ENCODE measurements at regions not wholly inside any gene's neighbourhood (a gene's known extent, or its start where the extent isn't known, plus 50 kb on each side); places are given as distances from the start of the nearest gene placed in this dataset.

GRCh38 chr4:11209826-11210225 is 218.9 kb downstream of the HS3ST1 start:
- Histone ChIP-seq H3K27me3 (ENCODE audit: control insufficient read depth in 2 of 2, insufficient read depth in 2 of 2, low read length in 2 of 2) (no peaks in the 10 kb centered on the region), H3K36me3 (ENCODE audit: control insufficient read depth, insufficient read depth, low read length) (no peaks in the 10 kb centered on the region), H2AFZ (ENCODE audit: low read depth, low read length) (no peak overlapping the region), H4K20me1 (replicated peaks; ENCODE audit: control insufficient read depth, insufficient read depth, low read length) (no peaks in the 10 kb centered on the region), H3K9me3 (replicated peaks; ENCODE audit: control insufficient read depth, insufficient read depth, low read depth, low read length) (no peaks in the 10 kb centered on the region), H3K9ac (ENCODE audit: insufficient read depth in 1 of 2, low read depth in 2 of 2, low read length in 2 of 2) (no peak overlapping the region), H3K27ac (ENCODE audit: extremely low read depth, low read depth, low read length) (no peak overlapping the region), H3K79me2 (ENCODE audit: control insufficient read depth, insufficient read depth, low read length) (no peaks in the 10 kb centered on the region), H3K4me2 (ENCODE audit: insufficient read depth, low read length) (no peak overlapping the region), H3K4me3 (no peak overlapping the region), H3K4me1 (replicated peaks in 1 of 2; ENCODE audit: control insufficient read depth in 2 of 2, insufficient read depth in 2 of 2, low read length in 2 of 2) (no peaks in the 10 kb centered on the region), H3K9me1 (ENCODE audit: control insufficient read depth, insufficient read depth, low read length) (no peaks in the 10 kb centered on the region)
- in situ Hi-C loops (cut with MboI) (no loop called here), intact Hi-C loops (cut with micrococcal nuclease) (no loop called here)
- no peak for TF ChIP-seq ARID3A (IDR thresholded peaks at IDR 0.05; ENCODE audit: borderline replicate concordance, low read depth, low read length)
- TF ChIP-seq JUN (IDR thresholded peaks at IDR 0.05; ENCODE audit: borderline replicate concordance, low read depth, low read length) = no peak
- TF ChIP-seq JUN (CRISPR knock-in tag; IDR thresholded peaks at IDR 0.05; ENCODE audit: borderline replicate concordance) = no peak
- TF ChIP-seq HDGF (IDR thresholded peaks at IDR 0.05) = no peak
- DNase-seq (ENCODE audit: extremely low read depth in 1 of 4, low spot score in 3 of 4) (no peak), FAIRE-seq (no peak), ATAC-seq (no peak)
- POLR2A ChIA-PET = no interaction called here
- no TSS peak for BruUV-seq (replicated peaks)
- WGBS (ENCODE audit: insufficient coverage, low coverage, missing lambda C conversion rate) = 0% methylated on average over 4 of the region's 5 CpGs
- CTCF ChIA-PET (ENCODE audit: low intra/inter-chr PET ratio) = no interaction called here

GRCh38 chr4:11201256-11201655 is 227.4 kb downstream of the HS3ST1 start:
- WGBS (ENCODE audit: insufficient coverage, low coverage, missing lambda C conversion rate) = 4% methylated on average over 2 of the region's 2 CpGs
- Histone ChIP-seq H3K9ac (ENCODE audit: insufficient read depth in 1 of 2, low read depth in 2 of 2, low read length in 2 of 2) (no peak overlapping the region), H3K4me3 (no peak overlapping the region), H3K9me1 (ENCODE audit: control insufficient read depth, insufficient read depth, low read length) (no peaks in the 10 kb centered on the region), H3K27ac (ENCODE audit: extremely low read depth, low read depth, low read length) (no peak overlapping the region), H4K20me1 (replicated peaks; ENCODE audit: control insufficient read depth, insufficient read depth, low read length) (no peaks in the 10 kb centered on the region), H3K4me1 (replicated peaks in 1 of 2; ENCODE audit: control insufficient read depth in 2 of 2, insufficient read depth in 2 of 2, low read length in 2 of 2) (no peaks in the 10 kb centered on the region), H3K27me3 (ENCODE audit: control insufficient read depth in 2 of 2, insufficient read depth in 2 of 2, low read length in 2 of 2) (no peaks in the 10 kb centered on the region), H2AFZ (ENCODE audit: low read depth, low read length) (no peak overlapping the region), H3K79me2 (ENCODE audit: control insufficient read depth, insufficient read depth, low read length) (no peaks in the 10 kb centered on the region), H3K9me3 (replicated peaks; ENCODE audit: control insufficient read depth, insufficient read depth, low read depth, low read length) (no peaks in the 10 kb centered on the region), H3K36me3 (ENCODE audit: control insufficient read depth, insufficient read depth, low read length) (no peaks in the 10 kb centered on the region), H3K4me2 (ENCODE audit: insufficient read depth, low read length) (no peak overlapping the region)
- ChIA-PET CTCF (ENCODE audit: low intra/inter-chr PET ratio) (no interaction called here), POLR2A (no interaction called here)
- in situ Hi-C loops (cut with MboI) = no loop called here
- BruUV-seq (replicated peaks) = no TSS peak
- intact Hi-C loops (cut with micrococcal nuclease) = no loop called here
- no peak for DNase-seq (ENCODE audit: extremely low read depth in 1 of 4, low spot score in 3 of 4)
- ATAC-seq = no peak
- no peak for FAIRE-seq
- TF ChIP-seq CBX5 (IDR thresholded peaks at IDR 0.05; ENCODE audit: borderline replicate concordance, low read depth) = no peak
- TF ChIP-seq HOXB6 (CRISPR knock-in tag; IDR thresholded peaks at IDR 0.05; ENCODE audit: borderline replicate concordance) = no peak
- no peak for TF ChIP-seq KDM4B (IDR thresholded peaks at IDR 0.05; ENCODE audit: borderline replicate concordance in 2 of 2, low read depth in 1 of 2)
- no peak for TF ChIP-seq DNMT1 (IDR thresholded peaks at IDR 0.05)
- TF ChIP-seq DPF2 (IDR thresholded peaks at IDR 0.05) = no peak
- no peak for TF ChIP-seq EGR1 (conservative IDR thresholded peaks at IDR 0.05)
- no peak for TF ChIP-seq SMAD3 (CRISPR knock-in tag; conservative IDR thresholded peaks at IDR 0.05)
- no peak for TF ChIP-seq TGIF2 (CRISPR knock-in tag; IDR thresholded peaks at IDR 0.05)
- no peak for TF ChIP-seq HDAC6 (IDR thresholded peaks at IDR 0.05; ENCODE audit: low read depth, low read length)
- no peak for TF ChIP-seq ZNF354B (CRISPR knock-in tag; IDR thresholded peaks at IDR 0.05)
- TF ChIP-seq SAFB2 (IDR thresholded peaks at IDR 0.05; ENCODE audit: borderline replicate concordance, low read depth, low read length, severe bottlenecking) = no peak
- no peak for TF ChIP-seq ETV5 (CRISPR knock-in tag; IDR thresholded peaks at IDR 0.05; ENCODE audit: low read depth)
- no peak for TF ChIP-seq ILK (tag; IDR thresholded peaks at IDR 0.05; ENCODE audit: borderline replicate concordance, low read depth)
